IPS-20b (cell line): ENCODE measurements at regions not wholly inside any gene's neighbourhood (a gene's known extent, or its start where the extent isn't known, plus 50 kb on each side); places are given as distances from the start of the nearest gene placed in this dataset.

Source experiments
- H3K27ac ChIP-seq: one replicate; pipeline ENCODE4 v1.5.1; 2013; ENCODE audit warnings: low read length
- H3K27me3 ChIP-seq: 2 replicates; pipeline ENCODE4 v1.6.1; 2013; ENCODE audit warnings: mild to moderate bottlenecking, low read length, inconsistent platforms; ENCODE audit not compliant: insufficient read depth
- H3K36me3 ChIP-seq: 2 replicates; pipeline ENCODE4 v1.6.1; 2013; ENCODE audit warnings: low read depth, mild to moderate bottlenecking, inconsistent platforms, low read length, moderate library complexity; ENCODE audit not compliant: insufficient read depth
- H3K4me1 ChIP-seq: 2 replicates; pipeline ENCODE4 v1.6.1; 2013; ENCODE audit warnings: mild to moderate bottlenecking, control low read depth, inconsistent platforms, low read length, moderate library complexity; ENCODE audit not compliant: insufficient read depth
- H3K4me3 ChIP-seq: 2 replicates; pipeline ENCODE4 v1.5.1; 2013; ENCODE audit warnings: mild to moderate bottlenecking, low read length, inconsistent platforms
- H3K9ac ChIP-seq: 2 replicates; pipeline ENCODE4 v1.6.1; 2013; ENCODE audit warnings: low read depth, mild to moderate bottlenecking, inconsistent platforms, low read length, moderate library complexity
- H3K9me3 ChIP-seq: 2 replicates; pipeline ENCODE4 v1.6.1; 2013; ENCODE audit warnings: mild to moderate bottlenecking, low read depth, low read length, inconsistent platforms; ENCODE audit not compliant: insufficient read depth

- Histone ChIP-seq H3K27ac (no peak overlapping the region), H3K9ac (no peak overlapping the region), H3K4me3 (no peak overlapping the region), H3K36me3 (no peaks in the 10 kb centered on the region), H3K27me3 (no peaks in the 10 kb centered on the region), H3K9me3 (no peaks in the 10 kb centered on the region), H3K4me1 (peaks cover 13% of the 10 kb centered on the region; the same call in 1 of the 2 replicates)
Observed at GRCh38 chr18:43888598-43888997, 611.3 kb upstream of the SYT4 start.

DNA sequence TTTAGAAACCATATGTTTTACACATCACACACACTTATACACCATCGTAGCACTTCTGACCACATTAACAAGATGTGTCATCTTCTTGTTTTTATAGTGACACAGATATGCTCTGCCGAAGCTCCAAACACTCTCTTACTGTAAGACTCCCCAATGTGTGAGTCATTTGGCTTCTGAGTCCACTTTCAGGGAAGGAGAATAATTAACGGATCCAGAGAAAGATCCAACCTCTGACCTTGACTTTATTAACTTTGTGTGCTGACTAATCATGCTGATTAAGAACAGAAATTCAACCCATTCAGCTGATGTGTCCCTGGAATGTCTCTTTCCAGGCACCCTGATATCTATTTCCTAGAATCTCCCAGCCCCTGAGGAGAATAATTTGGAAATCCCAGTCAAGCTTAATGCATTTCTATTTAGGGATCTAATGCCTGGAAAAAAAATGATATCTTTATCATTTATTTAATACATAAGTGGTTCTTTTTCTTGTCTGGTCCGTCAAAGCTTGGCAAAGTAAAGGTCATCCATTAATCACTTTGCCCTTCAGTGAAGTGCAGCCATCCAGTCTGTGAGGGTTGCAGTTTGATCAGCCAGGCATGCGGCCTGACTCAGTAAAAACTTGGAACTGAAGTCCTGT lies 615.8 kb upstream of the SYT4 start:
- no peak overlapping the region for H3K4me3 ChIP-seq
- no peak overlapping the region for H3K27ac ChIP-seq
- no peaks in the 10 kb centered on the region for H3K36me3 ChIP-seq
- no peak overlapping the region for H3K9ac ChIP-seq
- H3K9me3 ChIP-seq, result no peaks in the 10 kb centered on the region
- H3K27me3 ChIP-seq, result no peaks in the 10 kb centered on the region
- 0 out of 2 replicates have a peak, but pooled peaks cover under 1% of the 10 kb centered on the region for H3K4me1 ChIP-seq

- Histone ChIP-seq H3K9me3 (no peaks in the 10 kb centered on the region), H3K36me3 (no peaks in the 10 kb centered on the region), H3K27ac (no peak overlapping the region), H3K27me3 (no peaks in the 10 kb centered on the region), H3K4me3 (no peak overlapping the region), H3K4me1 (no peaks in the 10 kb centered on the region), H3K9ac (no peak overlapping the region)
Observed at GRCh38 chr18:43904209-43904837, 627.0 kb upstream of the SYT4 start.

DNA sequence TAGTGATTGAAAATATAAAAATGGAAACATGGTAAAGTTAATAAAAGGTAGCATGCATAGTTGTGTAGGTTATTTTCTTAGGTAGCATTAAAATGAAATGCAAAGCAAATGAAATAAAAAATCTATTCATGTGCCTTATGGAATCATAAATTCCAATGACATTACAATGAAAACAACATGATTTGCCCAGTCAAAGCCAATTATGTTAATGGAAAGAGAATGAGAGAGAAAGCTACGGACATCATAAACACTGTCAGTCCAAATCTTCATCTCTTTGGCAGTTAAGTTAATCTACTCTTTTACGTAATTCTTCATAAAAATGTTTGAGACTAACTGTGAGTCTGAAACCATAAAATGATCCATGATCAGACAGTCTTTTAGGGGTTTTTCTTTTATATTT lies 636.7 kb upstream of the SYT4 start:
- no peaks in the 10 kb centered on the region for H3K9me3 ChIP-seq
- no peaks in the 10 kb centered on the region for H3K36me3 ChIP-seq
- no peak overlapping the region for H3K27ac ChIP-seq
- H3K9ac ChIP-seq, result no peak overlapping the region
- no peak overlapping the region for H3K4me3 ChIP-seq
- no peaks in the 10 kb centered on the region for H3K27me3 ChIP-seq
- H3K4me1 ChIP-seq, result peaks cover 16% of the 10 kb centered on the region

GRCh38 chr18:43916984-43917383 lies 639.7 kb upstream of the SYT4 start:
- H3K27ac ChIP-seq, result no peak overlapping the region
- no peak overlapping the region for H3K4me3 ChIP-seq
- H3K27me3 ChIP-seq, result no peaks in the 10 kb centered on the region
- no peaks in the 10 kb centered on the region for H3K36me3 ChIP-seq
- H3K9me3 ChIP-seq, result no peaks in the 10 kb centered on the region
- peaks cover 16% of the 10 kb centered on the region for H3K4me1 ChIP-seq
- no peak overlapping the region for H3K9ac ChIP-seq

DNA sequence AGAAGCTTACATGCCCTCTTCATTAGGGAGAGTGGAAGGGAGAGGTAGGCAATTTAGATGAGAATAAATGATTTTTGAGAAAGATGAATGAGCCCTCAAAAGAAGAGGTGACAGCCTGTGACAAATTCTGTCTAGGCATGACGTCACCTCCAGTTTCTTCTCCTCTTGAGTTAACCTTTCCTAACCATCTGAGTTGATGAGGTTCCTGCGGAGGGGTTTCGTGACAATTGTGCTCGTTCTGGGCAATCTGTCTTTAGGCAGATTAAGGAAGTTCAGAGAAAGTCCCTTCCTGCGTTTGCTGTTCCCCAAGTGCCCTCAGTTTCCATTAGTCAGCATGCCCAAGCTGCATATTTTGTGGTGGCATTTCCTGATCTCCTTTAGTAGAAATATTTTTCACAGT lies 640.2 kb upstream of the SYT4 start:
- H3K9me3 ChIP-seq, result no peaks in the 10 kb centered on the region
- H3K4me1 ChIP-seq, result peaks cover 16% of the 10 kb centered on the region
- no peak overlapping the region for H3K9ac ChIP-seq
- no peaks in the 10 kb centered on the region for H3K36me3 ChIP-seq
- H3K4me3 ChIP-seq, result no peak overlapping the region
- H3K27me3 ChIP-seq, result no peaks in the 10 kb centered on the region
- no peak overlapping the region for H3K27ac ChIP-seq

DNA sequence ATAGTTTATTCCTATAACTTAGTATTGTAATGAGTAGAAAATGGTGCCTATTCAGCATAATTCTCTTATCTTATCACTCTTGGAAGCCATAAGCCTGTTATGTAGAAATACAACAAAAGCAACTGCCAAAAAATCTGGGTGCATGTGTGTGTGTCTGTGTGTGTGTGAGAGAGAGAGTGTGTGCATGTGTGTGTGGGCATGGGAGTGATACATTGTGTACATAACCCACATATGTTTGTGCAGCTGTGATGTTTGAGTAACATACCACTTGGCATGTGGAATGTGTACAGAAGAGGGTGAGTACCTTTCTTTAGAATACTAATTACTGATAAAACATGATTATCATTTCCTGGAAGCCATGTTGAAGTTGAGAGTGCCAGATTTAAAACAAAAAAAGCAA lies 642.3 kb upstream of the SYT4 start:
- Histone ChIP-seq H3K9ac (no peak overlapping the region), H3K27ac (no peak overlapping the region)

GRCh38 chr18:43931439-43931838 lies 654.1 kb upstream of the SYT4 start:
- Histone ChIP-seq H3K27me3 (no peaks in the 10 kb centered on the region), H3K9me3 (no peaks in the 10 kb centered on the region), H3K4me3 (no peak overlapping the region), H3K4me1 (no peaks in the 10 kb centered on the region), H3K36me3 (no peaks in the 10 kb centered on the region), H3K27ac (no peak overlapping the region), H3K9ac (no peak overlapping the region)

More for the DNA sequence above, 642.3 kb upstream of the SYT4 start:
- Histone ChIP-seq H3K9me3 (no peaks in the 10 kb centered on the region), H3K4me3 (no peak overlapping the region), H3K27me3 (no peaks in the 10 kb centered on the region), H3K4me1 (peaks cover 15% of the 10 kb centered on the region), H3K36me3 (no peaks in the 10 kb centered on the region)

GRCh38 chr18:43932140-43932539 lies 654.9 kb upstream of the SYT4 start:
- no peaks in the 10 kb centered on the region for H3K36me3 ChIP-seq
- H3K9ac ChIP-seq, result no peak overlapping the region
- H3K9me3 ChIP-seq, result no peaks in the 10 kb centered on the region
- no peak overlapping the region for H3K4me3 ChIP-seq
- no peak overlapping the region for H3K27ac ChIP-seq
- H3K4me1 ChIP-seq, result no peaks in the 10 kb centered on the region
- no peaks in the 10 kb centered on the region for H3K27me3 ChIP-seq

DNA sequence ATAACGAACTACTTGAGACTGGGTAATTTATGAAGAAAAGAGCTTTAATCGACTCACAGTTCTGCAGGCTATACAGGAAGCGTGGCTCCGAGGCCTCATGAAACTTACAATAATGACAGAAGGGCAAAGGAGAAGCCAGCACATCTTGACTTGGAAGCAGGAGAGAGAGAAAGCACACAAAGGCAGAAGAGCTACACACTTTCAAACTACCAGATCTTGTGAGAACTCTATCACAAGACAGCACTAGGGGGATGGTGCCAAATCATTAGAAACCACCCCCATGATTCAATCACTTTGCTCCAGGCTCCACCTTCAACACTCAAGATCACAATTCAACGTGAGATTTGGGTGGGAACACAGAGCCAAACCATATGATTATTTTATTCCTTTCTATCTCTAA lies 655.9 kb upstream of the SYT4 start:
- Histone ChIP-seq H3K4me3 (no peak overlapping the region), H3K9me3 (no peaks in the 10 kb centered on the region), H3K27me3 (no peaks in the 10 kb centered on the region), H3K36me3 (no peaks in the 10 kb centered on the region), H3K27ac (no peak overlapping the region), H3K9ac (no peak overlapping the region), H3K4me1 (no peaks in the 10 kb centered on the region)

DNA sequence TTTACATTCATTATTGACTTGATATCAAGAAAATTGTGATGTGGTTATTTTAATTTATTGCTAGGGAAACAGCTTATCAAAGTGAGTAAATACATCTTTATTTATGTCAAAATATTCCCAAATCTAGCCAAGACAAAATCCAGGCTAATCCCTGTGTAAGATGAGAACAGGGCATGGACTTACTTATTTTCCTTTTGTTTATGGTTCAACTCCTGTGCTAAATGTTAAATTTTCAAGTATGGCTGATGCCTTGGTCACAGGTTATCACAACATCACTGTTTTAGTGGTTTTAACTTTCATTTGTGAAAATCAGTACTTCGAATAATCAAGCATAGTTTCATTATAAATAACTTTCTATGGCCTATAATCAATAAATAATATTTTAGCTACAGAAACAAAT lies 657.0 kb upstream of the SYT4 start:
- Histone ChIP-seq H3K9ac (no peak overlapping the region), H3K36me3 (no peaks in the 10 kb centered on the region), H3K27me3 (no peaks in the 10 kb centered on the region), H3K27ac (no peak overlapping the region), H3K9me3 (no peaks in the 10 kb centered on the region), H3K4me1 (no peaks in the 10 kb centered on the region), H3K4me3 (no peak overlapping the region)

GRCh38 chr18:43934781-43935471 lies 657.6 kb upstream of the SYT4 start:
- H3K4me3 ChIP-seq, result no peak overlapping the region
- H3K27ac ChIP-seq, result no peak overlapping the region
- H3K4me1 ChIP-seq, result no peaks in the 10 kb centered on the region
- H3K9ac ChIP-seq, result no peak overlapping the region
- H3K9me3 ChIP-seq, result no peaks in the 10 kb centered on the region
- no peaks in the 10 kb centered on the region for H3K27me3 ChIP-seq
- no peaks in the 10 kb centered on the region for H3K36me3 ChIP-seq
